Neuron (in vitro differentiated cells): ENCODE measurements at regions not wholly inside any gene's neighbourhood (a gene's known extent, or its start where the extent isn't known, plus 50 kb on each side); places are given as distances from the start of the nearest gene placed in this dataset.
"Not testable (repeated sequence)": the region's sequence is repeated elsewhere in the genome, so short reads cannot be mapped to it uniquely, and the experiment has no call there.

ENCODE experiments used
- H2AFZ ChIP-seq: one replicate; pipeline ENCODE4 v1.6.1; 2013; ENCODE audit warnings: low read depth, mild to moderate bottlenecking, inconsistent platforms, low read length, moderate library complexity
- H3K27me3 ChIP-seq: one replicate; pipeline ENCODE4 v1.6.1; 2013; ENCODE audit warnings: low read length; ENCODE audit not compliant: insufficient read depth
- H3K36me3 ChIP-seq: one replicate; pipeline ENCODE4 v1.6.1; 2013; ENCODE audit warnings: low read length; ENCODE audit not compliant: insufficient read depth
- H3K4me1 ChIP-seq: one replicate; pipeline ENCODE4 v1.6.1; 2013; ENCODE audit warnings: low read length; ENCODE audit not compliant: insufficient read depth
- H3K4me3 ChIP-seq: 2 replicates; pipeline ENCODE4 v1.5.1; 2013; ENCODE audit warnings: mild to moderate bottlenecking, low read length, moderate library complexity
- H3K9me3 ChIP-seq: one replicate; pipeline ENCODE4 v1.6.1; 2013; ENCODE audit warnings: low read length

DNA sequence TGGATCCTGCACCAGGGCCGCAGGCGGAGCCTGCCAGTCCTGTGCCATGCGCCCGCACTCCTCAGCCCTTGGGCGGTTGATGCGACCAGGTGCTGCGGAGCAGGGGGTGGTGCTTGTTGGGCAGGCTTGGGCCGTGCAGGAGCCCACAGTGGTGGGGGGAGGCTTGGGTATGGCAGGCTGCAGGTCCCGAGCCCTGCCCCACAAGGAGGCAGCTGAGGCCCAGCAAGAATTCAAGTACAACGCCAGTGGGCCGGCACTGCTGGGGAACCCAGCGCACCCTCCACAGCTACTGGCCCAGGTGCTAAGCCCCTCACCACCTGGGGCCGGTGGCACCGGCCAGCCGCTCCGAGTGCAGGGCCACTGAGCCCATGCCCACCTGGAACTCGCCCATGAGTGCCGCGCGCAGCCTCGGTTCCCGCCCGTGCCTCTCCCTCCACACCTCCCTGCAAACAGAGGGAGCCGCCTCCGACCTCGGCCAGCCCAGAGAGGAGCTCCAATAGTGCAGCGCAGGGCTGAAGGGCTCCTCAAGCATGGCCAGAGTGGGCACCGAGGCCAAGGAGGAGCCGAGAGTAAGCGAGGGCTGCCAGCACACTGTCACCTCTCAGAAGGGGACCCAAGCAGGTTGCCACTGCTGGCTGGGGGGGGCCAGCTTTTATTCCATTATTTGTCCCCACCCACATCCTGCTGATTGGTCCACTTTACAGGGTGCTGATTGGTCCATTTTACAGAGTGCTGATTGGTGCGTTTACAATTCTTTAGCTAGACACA, 339.0 kb upstream of the KLF3 start:
- peaks cover 11% of the 10 kb centered on the region for H3K4me1 ChIP-seq
- H3K27me3 ChIP-seq: no peaks in the 10 kb centered on the region

DNA sequence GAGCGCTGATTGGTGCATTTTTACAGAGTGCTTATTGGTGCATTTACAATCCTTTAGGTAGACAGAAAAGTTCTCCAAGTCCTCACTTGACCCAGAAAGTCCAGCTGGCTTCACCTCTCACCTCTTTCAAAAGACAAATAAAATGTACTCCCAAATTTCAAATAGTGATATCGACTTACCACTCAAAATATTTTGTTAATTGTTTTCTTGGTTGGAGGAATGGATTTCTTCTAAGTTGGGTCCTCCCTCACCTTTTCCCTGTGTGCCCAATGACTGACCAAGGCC, 338.4 kb upstream of the KLF3 start:
- H3K9me3 ChIP-seq: no peaks in the 10 kb centered on the region
- H2AFZ ChIP-seq: no peak overlapping the region
- H3K4me1 ChIP-seq: peaks cover 6% of the 10 kb centered on the region
- no peaks in the 10 kb centered on the region for H3K36me3 ChIP-seq
- H3K4me3 ChIP-seq: no peak overlapping the region
- no peaks in the 10 kb centered on the region for H3K27me3 ChIP-seq

More for the DNA sequence above, 339.0 kb upstream of the KLF3 start:
- H3K36me3 ChIP-seq: no peaks in the 10 kb centered on the region
- no peak overlapping the region for H3K4me3 ChIP-seq
- H2AFZ ChIP-seq: no peak overlapping the region
- H3K9me3 ChIP-seq: no peaks in the 10 kb centered on the region

DNA sequence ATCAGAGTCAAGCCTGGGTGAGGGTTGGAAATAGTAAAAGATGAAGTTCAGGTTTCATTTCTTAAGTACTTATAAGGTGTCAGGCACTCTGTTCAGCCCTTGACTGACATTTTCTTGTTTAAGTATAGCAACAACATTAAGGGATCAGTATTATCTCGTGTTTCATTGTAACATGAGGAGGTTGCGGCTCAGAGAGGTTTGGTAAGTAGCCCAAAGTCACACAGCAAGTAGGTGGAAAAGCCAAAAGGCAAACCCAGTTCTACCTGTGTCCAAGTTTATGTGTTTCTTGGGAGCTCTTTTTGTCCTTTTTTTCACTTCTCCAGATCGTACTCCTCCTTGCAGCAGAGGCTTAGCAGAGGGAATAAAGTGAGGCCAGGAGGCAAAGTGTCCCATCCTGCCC, 337.5 kb upstream of the KLF3 start:
- H3K4me1 ChIP-seq: peaks cover 6% of the 10 kb centered on the region
- H3K9me3 ChIP-seq: no peaks in the 10 kb centered on the region
- H3K36me3 ChIP-seq: no peaks in the 10 kb centered on the region
- H3K27me3 ChIP-seq: no peaks in the 10 kb centered on the region
- no peak overlapping the region for H2AFZ ChIP-seq
- no peak overlapping the region for H3K4me3 ChIP-seq

DNA sequence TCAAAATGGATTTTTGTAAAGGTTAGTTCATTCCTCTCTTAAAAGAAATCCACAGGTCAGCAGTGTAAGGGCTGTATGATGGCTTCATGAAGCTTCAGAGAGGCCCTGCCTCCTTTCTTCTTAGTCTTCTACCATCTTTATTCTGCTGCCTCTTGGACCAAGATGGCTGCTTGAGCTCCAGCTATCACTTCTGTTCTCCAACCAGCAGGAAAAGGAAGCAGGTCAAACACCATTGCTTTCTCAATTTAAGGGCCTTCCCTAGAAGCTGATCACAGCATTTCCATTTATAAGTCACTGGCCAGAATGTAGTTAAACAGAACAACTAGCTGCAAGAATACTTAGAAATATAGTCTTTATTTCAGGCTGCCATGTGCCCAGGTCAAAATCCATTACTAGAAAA, 336.8 kb upstream of the KLF3 start:
- Histone ChIP-seq H3K4me1 (peaks cover 6% of the 10 kb centered on the region), H3K36me3 (no peaks in the 10 kb centered on the region), H3K9me3 (no peaks in the 10 kb centered on the region), H2AFZ (no peak overlapping the region), H3K4me3 (no peak overlapping the region), H3K27me3 (no peaks in the 10 kb centered on the region)

DNA sequence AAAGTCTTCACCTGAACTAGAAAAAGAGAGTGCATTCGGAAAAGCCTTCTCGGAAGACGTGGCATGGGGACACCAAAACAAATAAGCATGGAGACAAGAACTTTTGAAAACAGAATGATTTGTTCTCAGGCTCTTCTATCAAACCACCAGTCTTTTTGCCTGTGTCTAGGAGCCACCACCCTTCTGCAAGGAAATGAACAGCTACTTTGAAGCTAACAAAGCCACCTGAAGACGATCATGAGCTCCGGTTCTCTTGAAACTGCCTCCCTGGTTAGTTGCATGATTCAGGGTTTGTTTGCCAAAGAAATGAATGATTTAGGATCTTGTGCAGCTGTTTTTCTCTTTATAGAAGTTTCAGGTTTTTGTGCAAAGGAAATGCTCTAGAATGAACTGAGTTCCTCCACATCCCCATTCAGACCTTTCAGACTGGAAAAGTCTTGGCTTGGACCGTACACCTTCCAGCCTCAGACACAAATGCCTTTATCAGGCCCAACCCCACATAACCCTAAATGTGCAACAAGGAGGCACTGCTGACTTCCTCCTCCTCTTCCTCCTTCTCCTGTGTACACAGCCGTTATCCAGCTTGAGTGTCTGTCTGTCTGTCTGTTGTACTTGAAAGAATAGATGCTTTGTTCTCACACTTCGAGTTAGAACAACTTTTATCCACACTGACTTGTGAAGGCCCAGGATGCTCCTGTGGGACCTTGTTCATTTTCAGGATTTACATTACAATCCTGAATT, 334.8 kb upstream of the KLF3 start:
- Histone ChIP-seq H3K9me3 (no peaks in the 10 kb centered on the region), H3K4me3 (no peak overlapping the region), H3K36me3 (no peaks in the 10 kb centered on the region)

DNA sequence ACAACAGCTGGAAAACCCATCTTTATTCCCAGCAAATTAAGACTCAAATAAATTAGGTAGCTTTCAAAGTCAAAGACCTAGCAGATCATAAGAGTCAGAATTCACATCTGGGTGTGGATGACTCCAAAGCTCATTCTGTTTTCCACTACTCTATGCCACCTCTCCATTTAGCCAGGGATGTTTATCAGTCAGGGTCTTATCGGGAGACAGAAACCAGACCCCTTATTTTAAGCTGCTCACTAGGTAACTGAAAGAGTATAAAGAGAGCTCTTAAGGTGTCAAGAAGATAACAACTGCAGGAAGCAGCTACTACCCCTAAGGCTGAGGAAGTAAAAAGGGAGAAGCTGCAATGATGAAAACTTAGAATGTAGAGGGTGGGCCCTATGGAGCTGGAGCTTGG, 333.7 kb upstream of the KLF3 start:
- H3K9me3 ChIP-seq: no peaks in the 10 kb centered on the region
- no peaks in the 10 kb centered on the region for H3K27me3 ChIP-seq
- peaks cover 6% of the 10 kb centered on the region for H3K4me1 ChIP-seq
- H3K36me3 ChIP-seq: no peaks in the 10 kb centered on the region
- H3K4me3 ChIP-seq: no peak overlapping the region
- H2AFZ ChIP-seq: no peak overlapping the region

More for the DNA sequence above, 334.8 kb upstream of the KLF3 start:
- Histone ChIP-seq H2AFZ (no peak overlapping the region), H3K4me1 (peaks cover 6% of the 10 kb centered on the region), H3K27me3 (no peaks in the 10 kb centered on the region)

DNA sequence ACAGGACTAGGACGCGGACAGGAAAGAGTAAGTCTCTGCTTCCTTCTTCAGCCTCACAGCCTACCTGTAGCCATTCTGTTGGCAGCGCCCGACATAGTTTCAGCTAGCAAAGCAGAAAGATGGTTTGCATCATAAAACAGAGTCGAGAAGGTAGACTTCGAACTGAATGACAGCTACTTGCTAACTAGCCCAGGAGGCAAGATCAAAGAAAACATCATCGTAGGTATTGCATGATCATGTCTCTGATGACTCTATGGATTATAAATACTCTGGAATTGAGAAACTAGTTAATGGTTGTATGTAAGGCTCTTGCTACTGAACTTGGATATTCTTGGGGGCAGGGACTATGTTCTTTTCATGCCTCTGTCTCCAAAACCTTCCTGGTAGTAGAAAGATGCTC, 333.1 kb upstream of the KLF3 start:
- Histone ChIP-seq H3K27me3 (no peaks in the 10 kb centered on the region), H3K36me3 (no peaks in the 10 kb centered on the region), H3K9me3 (no peaks in the 10 kb centered on the region), H3K4me3 (no peak overlapping the region), H3K4me1 (peaks cover 6% of the 10 kb centered on the region), H2AFZ (no peak overlapping the region)

DNA sequence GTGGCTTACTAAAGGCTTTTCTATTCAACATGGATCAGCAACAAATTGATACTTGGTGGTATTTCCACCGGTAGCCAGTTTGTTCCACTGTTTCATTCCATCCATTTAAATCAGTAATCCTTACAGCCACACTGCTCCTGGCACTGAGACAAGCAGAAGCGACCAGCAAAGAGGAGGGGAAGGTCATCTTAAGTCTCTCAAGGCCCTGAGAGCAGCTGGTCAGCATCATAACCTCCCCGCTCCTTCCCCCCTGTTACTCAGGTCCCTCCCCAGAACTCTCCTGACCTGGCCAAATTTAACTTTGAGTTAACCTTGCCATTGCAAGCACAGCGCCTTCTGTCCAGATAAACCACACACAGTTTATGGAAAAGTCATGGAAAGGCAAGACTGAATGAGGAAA, 331.3 kb upstream of the KLF3 start:
- Histone ChIP-seq H3K4me3 (no peak overlapping the region), H3K4me1 (peaks cover 6% of the 10 kb centered on the region)

DNA sequence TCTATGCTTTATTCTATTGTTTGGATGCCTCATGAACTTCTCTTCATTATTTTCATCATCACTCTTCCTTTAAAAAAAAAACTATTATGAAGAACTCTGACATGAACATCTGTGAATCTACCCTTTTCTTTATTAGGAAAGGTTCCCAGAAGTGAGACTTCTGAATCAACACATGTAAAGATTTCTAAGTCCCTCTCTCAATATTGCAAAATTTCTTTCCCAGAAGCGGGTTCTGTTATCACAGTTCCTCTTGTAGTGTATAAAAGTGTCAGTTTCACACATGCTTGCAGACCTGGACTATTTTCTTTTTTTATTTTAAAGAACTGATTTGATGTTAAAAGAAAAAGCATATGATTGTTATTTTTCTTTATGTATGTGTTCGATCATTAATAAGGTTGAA, 330.8 kb upstream of the KLF3 start:
- Histone ChIP-seq H3K4me3 (no peak overlapping the region), H2AFZ (no peak overlapping the region), H3K9me3 (peaks cover 2% of the 10 kb centered on the region), H3K27me3 (no peaks in the 10 kb centered on the region), H3K4me1 (peaks cover 5% of the 10 kb centered on the region), H3K36me3 (no peaks in the 10 kb centered on the region)

More for the DNA sequence above, 331.3 kb upstream of the KLF3 start:
- Histone ChIP-seq H3K27me3 (no peaks in the 10 kb centered on the region), H2AFZ (no peak overlapping the region), H3K9me3 (peaks cover 1% of the 10 kb centered on the region), H3K36me3 (no peaks in the 10 kb centered on the region)

DNA sequence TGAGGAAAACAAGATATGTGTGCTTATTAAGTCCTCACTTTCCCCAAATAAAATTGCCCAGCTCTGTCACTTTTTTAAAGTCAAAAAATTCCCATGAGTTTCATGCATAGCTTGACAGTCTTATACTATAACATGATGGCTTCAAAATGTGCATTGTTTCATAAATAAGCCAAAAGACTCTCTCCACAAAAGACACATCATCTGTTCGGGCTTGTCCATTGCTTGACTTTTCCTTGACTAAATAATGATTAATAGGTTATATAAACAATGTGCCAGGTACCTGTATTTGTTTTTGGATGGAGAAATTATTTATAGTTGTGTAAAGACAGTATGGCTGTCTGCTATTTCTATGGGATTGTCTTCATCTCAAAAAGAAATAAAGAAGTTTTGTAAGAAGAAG, 329.2 kb upstream of the KLF3 start:
- H3K27me3 ChIP-seq: no peaks in the 10 kb centered on the region
- peaks cover 2% of the 10 kb centered on the region for H3K9me3 ChIP-seq
- no peak overlapping the region for H2AFZ ChIP-seq
- H3K36me3 ChIP-seq: no peaks in the 10 kb centered on the region
- H3K4me1 ChIP-seq: peaks cover 2% of the 10 kb centered on the region
- H3K4me3 ChIP-seq: no peak overlapping the region

DNA sequence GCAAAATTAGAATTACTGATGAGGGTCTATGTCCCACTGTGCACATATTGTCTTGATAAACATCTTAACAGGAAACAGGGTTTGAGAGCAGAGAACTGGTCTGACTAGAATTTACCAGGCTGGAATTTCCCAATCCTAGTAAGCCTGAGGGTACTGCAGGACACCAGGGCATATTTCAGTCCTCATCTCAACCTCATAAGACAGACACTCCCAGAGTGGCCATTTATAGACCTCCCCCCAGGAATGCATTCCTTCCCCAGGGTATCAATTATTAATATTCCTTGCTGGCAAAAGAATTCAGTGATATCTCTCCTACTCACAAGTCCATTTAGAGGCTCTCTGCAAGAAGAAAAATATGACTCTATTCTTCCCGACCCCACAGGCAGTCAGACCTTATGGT, 325.1 kb upstream of the KLF3 start:
- H3K4me1 ChIP-seq, H3K4me3 ChIP-seq, H3K27me3 ChIP-seq, H2AFZ ChIP-seq, H3K36me3 ChIP-seq, H3K9me3 ChIP-seq: not testable (repeated sequence)

DNA sequence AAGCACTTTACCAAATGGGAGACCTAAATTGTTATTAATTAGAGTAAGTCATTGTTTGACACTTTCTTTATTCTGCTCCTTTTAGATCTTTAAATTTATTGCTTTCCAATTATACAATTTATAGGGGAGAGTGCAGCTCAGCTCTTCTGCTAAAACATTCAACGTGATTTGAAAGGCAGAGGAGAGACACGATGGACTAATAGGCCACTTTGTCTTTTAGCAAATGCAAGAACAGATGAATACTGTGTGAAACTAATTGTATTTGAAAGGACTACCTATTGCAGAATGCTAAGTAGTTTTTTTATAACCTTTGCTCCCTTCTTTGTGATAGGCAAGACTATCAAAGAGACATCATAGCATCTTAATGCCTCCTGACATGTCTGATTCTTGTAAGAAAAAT, 320.4 kb upstream of the KLF3 start:
- Histone ChIP-seq H3K4me3 (no peak overlapping the region), H3K4me1 (peaks cover 11% of the 10 kb centered on the region), H3K27me3 (no peaks in the 10 kb centered on the region), H2AFZ (no peak overlapping the region), H3K36me3 (no peaks in the 10 kb centered on the region), H3K9me3 (peaks cover 3% of the 10 kb centered on the region)

DNA sequence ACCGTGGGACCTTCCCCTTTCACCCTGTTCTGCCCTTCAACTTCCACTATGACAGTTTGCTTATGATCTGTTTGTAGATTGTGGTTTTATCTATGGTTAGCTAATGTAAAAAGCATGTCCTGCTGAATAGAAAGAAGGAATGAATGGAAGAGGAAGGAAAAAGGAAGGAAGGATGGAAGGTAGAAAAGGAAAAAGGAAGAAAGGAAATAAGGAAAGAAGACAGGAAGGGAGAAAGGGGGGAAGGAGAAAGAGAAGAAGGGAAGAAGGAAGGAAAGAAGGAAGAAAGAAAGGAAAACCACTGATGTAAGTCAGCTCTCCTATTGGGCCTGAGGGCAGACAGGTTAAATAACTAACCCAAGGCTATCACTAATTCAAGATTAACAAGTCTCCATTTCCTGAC, 319.1 kb upstream of the KLF3 start:
- no peak overlapping the region for H3K4me3 ChIP-seq
- H3K4me1 ChIP-seq: peaks cover 11% of the 10 kb centered on the region
- H3K36me3 ChIP-seq: no peaks in the 10 kb centered on the region
- peaks cover 3% of the 10 kb centered on the region for H3K9me3 ChIP-seq
- no peaks in the 10 kb centered on the region for H3K27me3 ChIP-seq
- H2AFZ ChIP-seq: no peak overlapping the region

DNA sequence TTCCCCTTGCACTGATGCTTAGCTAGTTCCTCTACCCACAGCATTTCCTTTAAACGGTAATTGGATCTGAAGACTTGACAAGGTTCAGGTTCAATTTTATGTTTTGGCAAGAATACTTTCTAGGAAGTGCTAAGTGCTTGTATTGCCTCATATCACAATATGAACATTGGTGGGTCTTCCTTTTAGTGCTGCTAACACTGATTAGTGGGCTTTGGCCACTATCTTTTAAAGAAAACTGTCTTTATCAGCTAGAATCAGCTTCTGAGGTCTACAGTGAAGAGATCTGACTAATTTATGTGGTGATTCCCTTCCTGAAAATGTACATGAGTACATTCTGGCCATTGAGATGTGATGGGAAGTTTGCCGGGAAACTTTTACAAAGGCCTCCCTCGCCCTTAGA, 316.7 kb upstream of the KLF3 start:
- no peak overlapping the region for H3K4me3 ChIP-seq
- H2AFZ ChIP-seq: no peak overlapping the region
- H3K9me3 ChIP-seq: peaks cover 3% of the 10 kb centered on the region
- H3K36me3 ChIP-seq: no peaks in the 10 kb centered on the region
- H3K27me3 ChIP-seq: no peaks in the 10 kb centered on the region
- peaks cover 11% of the 10 kb centered on the region for H3K4me1 ChIP-seq
